Erythroblast (primary cell): ENCODE measurements at regions not wholly inside any gene's neighbourhood (a gene's known extent, or its start where the extent isn't known, plus 50 kb on each side); places are given as distances from the start of the nearest gene placed in this dataset.

ENCODE experiments used
- GATA1 ChIP-seq: IDR thresholded peaks from 2 replicates; pipeline ENCODE4 v1.6.1; 2011; ENCODE audit warnings: low read depth, mild to moderate bottlenecking, control low read depth, low read length, moderate library complexity
- POLR2A ChIP-seq: IDR thresholded peaks from 2 replicates; pipeline ENCODE4 v1.6.1; 2011; ENCODE audit warnings: mild to moderate bottlenecking, low read length

GRCh38 chr7:117990834-117991233, 117.6 kb upstream of the CTTNBP2 start:
- TF ChIP-seq POLR2A: no peak
- TF ChIP-seq GATA1: no peak
